ENCODE measurements at regions not wholly inside any gene's neighbourhood (a gene's known extent, or its start where the extent isn't known, plus 50 kb on each side); places are given as distances from the start of the nearest gene placed in this dataset.

DNA sequence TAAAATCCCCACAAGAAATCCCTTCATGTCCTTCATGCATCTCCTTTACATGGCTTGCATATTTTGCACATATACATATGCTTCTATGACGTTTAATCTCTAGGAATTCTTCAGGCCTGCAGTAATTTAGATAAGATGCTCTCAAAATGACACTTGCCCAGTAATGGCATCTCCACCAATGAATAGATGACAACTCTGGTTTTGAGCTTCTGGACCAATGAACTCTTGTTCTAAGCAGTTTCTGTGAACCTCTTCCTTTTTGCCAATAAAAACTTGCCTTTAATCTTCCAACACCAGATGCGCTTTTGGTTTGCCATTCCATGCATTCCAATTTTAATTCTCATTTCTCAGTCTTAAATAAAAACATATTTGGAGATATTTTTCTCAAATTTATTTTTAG lies 189.8 kb upstream of the OLFM3 start:
- TF ChIP-seq EZH2 (IDR thresholded peaks at IDR 0.05) (no peak), POLR2AphosphoS5 (IDR thresholded peaks at IDR 0.05; ENCODE audit: borderline replicate concordance, low read depth, low read length) (no peak), FOXP2 (optimal IDR thresholded peaks at IDR 0.05; ENCODE audit: control extremely low read depth, extremely low read length, insufficient read depth) (no peak)

Measured in SK-N-MC (cell line).